IPS-18a (cell line): ENCODE measurements at regions not wholly inside any gene's neighbourhood (a gene's known extent, or its start where the extent isn't known, plus 50 kb on each side); places are given as distances from the start of the nearest gene placed in this dataset.

Source experiments
- H3K27ac ChIP-seq: one replicate; pipeline ENCODE4 v1.5.1; 2013; ENCODE audit warnings: low read length
- H3K27me3 ChIP-seq: one replicate; pipeline ENCODE4 v1.6.1; 2013; ENCODE audit warnings: mild to moderate bottlenecking, low read length; ENCODE audit not compliant: control insufficient read depth, insufficient read depth
- H3K36me3 ChIP-seq: one replicate; pipeline ENCODE4 v1.6.1; 2013; ENCODE audit warnings: low read depth, low read length; ENCODE audit not compliant: control insufficient read depth
- H3K4me1 ChIP-seq: one replicate; pipeline ENCODE4 v1.6.1; 2013; ENCODE audit warnings: low read depth, low read length; ENCODE audit not compliant: control insufficient read depth
- H3K4me3 ChIP-seq: one replicate; pipeline ENCODE4 v1.5.1; 2013; ENCODE audit warnings: low read length
- H3K9ac ChIP-seq: one replicate; pipeline ENCODE4 v1.6.1; 2013; ENCODE audit warnings: mild to moderate bottlenecking, low read length, moderate library complexity
- H3K9me3 ChIP-seq: one replicate; pipeline ENCODE4 v1.6.1; 2013; ENCODE audit warnings: low read depth, low read length; ENCODE audit not compliant: control insufficient read depth

GRCh38 chr14:61992139-61992538 is 229.9 kb downstream of the SNAPC1 start:
- H3K9ac ChIP-seq, result no peak overlapping the region
- no peaks in the 10 kb centered on the region for H3K36me3 ChIP-seq
- H3K4me1 ChIP-seq, result no peaks in the 10 kb centered on the region
- no peaks in the 10 kb centered on the region for H3K27me3 ChIP-seq
- H3K4me3 ChIP-seq, result no peak overlapping the region
- H3K27ac ChIP-seq, result no peak overlapping the region
- H3K9me3 ChIP-seq, result no peaks in the 10 kb centered on the region

GRCh38 chr14:61992926-61993325 is 230.7 kb downstream of the SNAPC1 start:
- H3K4me1 ChIP-seq, result no peaks in the 10 kb centered on the region
- H3K4me3 ChIP-seq, result no peak overlapping the region
- H3K36me3 ChIP-seq, result no peaks in the 10 kb centered on the region
- no peak overlapping the region for H3K27ac ChIP-seq
- H3K9me3 ChIP-seq, result no peaks in the 10 kb centered on the region
- H3K27me3 ChIP-seq, result no peaks in the 10 kb centered on the region
- H3K9ac ChIP-seq, result no peak overlapping the region

GRCh38 chr14:61994589-61994988 is 232.4 kb downstream of the SNAPC1 start:
- H3K27ac ChIP-seq, result no peak overlapping the region
- no peak overlapping the region for H3K4me3 ChIP-seq
- H3K9me3 ChIP-seq, result no peaks in the 10 kb centered on the region
- H3K36me3 ChIP-seq, result no peaks in the 10 kb centered on the region
- H3K9ac ChIP-seq, result no peak overlapping the region
- H3K4me1 ChIP-seq, result no peaks in the 10 kb centered on the region
- no peaks in the 10 kb centered on the region for H3K27me3 ChIP-seq

- Histone ChIP-seq H3K27ac (no peak overlapping the region), H3K36me3 (no peaks in the 10 kb centered on the region), H3K9ac (no peak overlapping the region), H3K27me3 (no peaks in the 10 kb centered on the region), H3K9me3 (no peaks in the 10 kb centered on the region), H3K4me1 (no peaks in the 10 kb centered on the region), H3K4me3 (no peak overlapping the region)
Observed at GRCh38 chr14:61996753-61997152, 234.5 kb downstream of the SNAPC1 start.

- no peaks in the 10 kb centered on the region for H3K36me3 ChIP-seq
- H3K4me1 ChIP-seq, result no peaks in the 10 kb centered on the region
- no peaks in the 10 kb centered on the region for H3K9me3 ChIP-seq
- no peak overlapping the region for H3K4me3 ChIP-seq
- no peak overlapping the region for H3K9ac ChIP-seq
- H3K27me3 ChIP-seq, result no peaks in the 10 kb centered on the region
- H3K27ac ChIP-seq, result no peak overlapping the region
Observed at GRCh38 chr14:61997161-61997560, 234.9 kb downstream of the SNAPC1 start.

GRCh38 chr14:62001963-62002362 is 239.7 kb downstream of the SNAPC1 start:
- no peaks in the 10 kb centered on the region for H3K27me3 ChIP-seq
- no peak overlapping the region for H3K27ac ChIP-seq
- H3K9ac ChIP-seq, result no peak overlapping the region
- H3K4me3 ChIP-seq, result no peak overlapping the region
- H3K9me3 ChIP-seq, result no peaks in the 10 kb centered on the region
- H3K4me1 ChIP-seq, result no peaks in the 10 kb centered on the region
- H3K36me3 ChIP-seq, result no peaks in the 10 kb centered on the region

GRCh38 chr14:62002642-62003041 is 240.4 kb downstream of the SNAPC1 start:
- no peak overlapping the region for H3K4me3 ChIP-seq
- no peak overlapping the region for H3K9ac ChIP-seq
- no peaks in the 10 kb centered on the region for H3K9me3 ChIP-seq
- no peaks in the 10 kb centered on the region for H3K4me1 ChIP-seq
- H3K36me3 ChIP-seq, result no peaks in the 10 kb centered on the region
- no peak overlapping the region for H3K27ac ChIP-seq
- H3K27me3 ChIP-seq, result no peaks in the 10 kb centered on the region

GRCh38 chr14:62003701-62004100 is 241.5 kb downstream of the SNAPC1 start:
- H3K36me3 ChIP-seq, result no peaks in the 10 kb centered on the region
- no peak overlapping the region for H3K4me3 ChIP-seq
- no peak overlapping the region for H3K27ac ChIP-seq
- H3K9me3 ChIP-seq, result no peaks in the 10 kb centered on the region
- no peaks in the 10 kb centered on the region for H3K27me3 ChIP-seq
- no peaks in the 10 kb centered on the region for H3K4me1 ChIP-seq
- no peak overlapping the region for H3K9ac ChIP-seq

GRCh38 chr14:62006116-62006731 is 244.0 kb downstream of the SNAPC1 start:
- Histone ChIP-seq H3K27me3 (no peaks in the 10 kb centered on the region), H3K9ac (no peak overlapping the region), H3K9me3 (no peaks in the 10 kb centered on the region), H3K36me3 (no peaks in the 10 kb centered on the region), H3K4me3 (no peak overlapping the region), H3K27ac (no peak overlapping the region), H3K4me1 (no peaks in the 10 kb centered on the region)

- no peaks in the 10 kb centered on the region for H3K36me3 ChIP-seq
Observed at GRCh38 chr14:62015243-62015642, 253.0 kb downstream of the SNAPC1 start.

GRCh38 chr14:62015945-62016344 is 253.7 kb downstream of the SNAPC1 start:
- Histone ChIP-seq H3K4me1 (no peaks in the 10 kb centered on the region), H3K9ac (no peak overlapping the region), H3K4me3 (no peak overlapping the region), H3K27me3 (no peaks in the 10 kb centered on the region), H3K9me3 (no peaks in the 10 kb centered on the region), H3K36me3 (no peaks in the 10 kb centered on the region), H3K27ac (no peak overlapping the region)

More at GRCh38 chr14:62015243-62015642, 253.0 kb downstream of the SNAPC1 start:
- Histone ChIP-seq H3K9me3 (no peaks in the 10 kb centered on the region), H3K9ac (no peak overlapping the region), H3K27me3 (no peaks in the 10 kb centered on the region), H3K27ac (no peak overlapping the region), H3K4me3 (no peak overlapping the region), H3K4me1 (no peaks in the 10 kb centered on the region)

GRCh38 chr14:62017651-62018230 is 255.5 kb downstream of the SNAPC1 start:
- H3K27me3 ChIP-seq, result no peaks in the 10 kb centered on the region
- H3K4me3 ChIP-seq, result no peak overlapping the region
- no peak overlapping the region for H3K9ac ChIP-seq
- H3K4me1 ChIP-seq, result no peaks in the 10 kb centered on the region
- H3K9me3 ChIP-seq, result no peaks in the 10 kb centered on the region
- H3K36me3 ChIP-seq, result no peaks in the 10 kb centered on the region
- H3K27ac ChIP-seq, result no peak overlapping the region
